HepG2 (cell line): ENCODE measurements at regions not wholly inside any gene's neighbourhood (a gene's known extent, or its start where the extent isn't known, plus 50 kb on each side); places are given as distances from the start of the nearest gene placed in this dataset.

Experiments
- AKAP8 ChIP-seq: sonication (generic); formaldehyde crosslinking; IDR thresholded peaks from 2 replicates; pipeline ENCODE4 v1.5.1; 2020; ENCODE audit warnings: mild to moderate bottlenecking, missing genetic modification reagents
- ATAD3A ChIP-seq: sonication (generic); formaldehyde crosslinking; IDR thresholded peaks from 2 replicates; pipeline ENCODE4 v1.4.0; 2020; ENCODE audit warnings: missing genetic modification reagents
- CBX5 ChIP-seq: sonication (generic); formaldehyde crosslinking; IDR thresholded peaks from 2 replicates; pipeline ENCODE4 v1.4.0; 2020; ENCODE audit warnings: missing genetic modification reagents, borderline replicate concordance
- CEBPG ChIP-seq: IDR thresholded peaks from 2 replicates; pipeline ENCODE4 v1.6.1; 2016
- FIP1L1 ChIP-seq: fragments of 200-400 bp; formaldehyde crosslinking; IDR thresholded peaks from 2 replicates; pipeline ENCODE4 v1.6.1; 2018; ENCODE audit warnings: low read depth, mild to moderate bottlenecking, low read length, moderate library complexity, borderline replicate concordance; ENCODE audit not compliant: insufficient read depth
- FOXA3 ChIP-seq: IDR thresholded peaks from 2 replicates; pipeline ENCODE4 v1.6.1; 2016; ENCODE audit warnings: missing genetic modification reagents, missing compliant biosample characterization
- KMT2B ChIP-seq: IDR thresholded peaks from 2 replicates; pipeline ENCODE4 v1.6.1; 2016; ENCODE audit warnings: missing genetic modification reagents, missing compliant biosample characterization
- LCORL ChIP-seq, 2 experiments: fragments of 450-650 bp in 1 of 2; sonication (generic) in 1 of 2; formaldehyde crosslinking in 1 of 2; IDR thresholded peaks; 2 replicates each; pipeline versions ENCODE4 v1.5.0 to v1.6.1; 2017 to 2020; ENCODE audit warnings: antibody characterized with exemption in 1 of 2, missing genetic modification reagents in 1 of 2
- MXD1 ChIP-seq: sonication (generic); formaldehyde crosslinking; IDR thresholded peaks from 2 replicates; pipeline ENCODE4 v1.4.0; 2020; ENCODE audit warnings: mild to moderate bottlenecking, missing genetic modification reagents
- MYNN ChIP-seq: sonication (generic); formaldehyde crosslinking; IDR thresholded peaks from 2 replicates; pipeline ENCODE4 v1.4.0; 2020; ENCODE audit warnings: mild to moderate bottlenecking, low read depth, missing genetic modification reagents
- NCOA1 ChIP-seq: sonication (generic); formaldehyde crosslinking; IDR thresholded peaks from 2 replicates; pipeline ENCODE4 v1.9.0; 2021; ENCODE audit warnings: missing genetic modification reagents
- PHF21A ChIP-seq: sonication (generic); formaldehyde crosslinking; IDR thresholded peaks from 2 replicates; pipeline ENCODE4 v1.5.0; 2020; ENCODE audit warnings: mild to moderate bottlenecking, missing genetic modification reagents
- POGZ ChIP-seq: sonication (generic); formaldehyde crosslinking; IDR thresholded peaks from 2 replicates; pipeline ENCODE4 v1.4.0; 2020; ENCODE audit warnings: mild to moderate bottlenecking, missing genetic modification reagents
- REXO4 ChIP-seq: sonication (generic); formaldehyde crosslinking; IDR thresholded peaks from 2 replicates; pipeline ENCODE4 v1.8.0; 2022; ENCODE audit warnings: missing genetic modification reagents, mild to moderate bottlenecking, borderline replicate concordance
- SALL2 ChIP-seq: sonication (generic); formaldehyde crosslinking; IDR thresholded peaks from 2 replicates; pipeline ENCODE4 v1.8.1; 2023; ENCODE audit warnings: mild to moderate bottlenecking, missing genetic modification reagents, inconsistent platforms
- TGIF2 ChIP-seq: IDR thresholded peaks from 2 replicates; pipeline ENCODE4 v1.6.1; 2016; ENCODE audit warnings: control low read depth, missing compliant biosample characterization
- THAP8 ChIP-seq: sonication (generic); formaldehyde crosslinking; IDR thresholded peaks from 2 replicates; pipeline ENCODE4 v1.5.1; 2020; ENCODE audit warnings: missing genetic modification reagents, mild to moderate bottlenecking, borderline replicate concordance
- TMF1 ChIP-seq: sonication (generic); formaldehyde crosslinking; IDR thresholded peaks from 2 replicates; pipeline ENCODE4 v1.8.1; 2022; ENCODE audit warnings: low read depth, missing genetic modification reagents
- TOPORS ChIP-seq: sonication (generic); formaldehyde crosslinking; IDR thresholded peaks from 2 replicates; pipeline ENCODE4 v1.8.0; 2023; ENCODE audit warnings: mild to moderate bottlenecking, missing genetic modification reagents
- YEATS2 ChIP-seq: sonication (generic); formaldehyde crosslinking; IDR thresholded peaks from 2 replicates; pipeline ENCODE4 v1.4.0; 2020; ENCODE audit warnings: missing genetic modification reagents, borderline replicate concordance
- YEATS4 ChIP-seq: sonication (generic); formaldehyde crosslinking; IDR thresholded peaks from 2 replicates; pipeline ENCODE4 v1.4.0; 2020; ENCODE audit warnings: missing genetic modification reagents, borderline replicate concordance
- ZFP90 ChIP-seq: sonication (generic); formaldehyde crosslinking; IDR thresholded peaks from 2 replicates; pipeline ENCODE4 v1.8.0; 2022; ENCODE audit warnings: missing genetic modification reagents, mild to moderate bottlenecking, inconsistent platforms, borderline replicate concordance
- ZKSCAN8 ChIP-seq: IDR thresholded peaks from 2 replicates; pipeline ENCODE4 v1.6.1; 2016; ENCODE audit warnings: borderline replicate concordance, missing genetic modification reagents, missing compliant biosample characterization
- ZMAT3 ChIP-seq: sonication (generic); formaldehyde crosslinking; conservative IDR thresholded peaks from 2 replicates; pipeline ENCODE4 v1.7.0; 2021; ENCODE audit warnings: missing genetic modification reagents
- ZNF275 ChIP-seq: sonication (generic); formaldehyde crosslinking; IDR thresholded peaks from 2 replicates; pipeline ENCODE4 v1.8.0; 2022; ENCODE audit warnings: missing genetic modification reagents, mild to moderate bottlenecking, inconsistent platforms, borderline replicate concordance
- ZNF431 ChIP-seq: sonication (generic); formaldehyde crosslinking; IDR thresholded peaks from 2 replicates; pipeline ENCODE4 v1.9.0; 2022; ENCODE audit warnings: missing genetic modification reagents, low read depth, mild to moderate bottlenecking, borderline replicate concordance
- ZNF468 ChIP-seq: sonication (generic); formaldehyde crosslinking; IDR thresholded peaks from 2 replicates; pipeline ENCODE4 v1.8.0; 2022; ENCODE audit warnings: mild to moderate bottlenecking, moderate library complexity, missing genetic modification reagents
- ZNF572 ChIP-seq: sonication (generic); formaldehyde crosslinking; IDR thresholded peaks from 2 replicates; pipeline ENCODE4 v1.5.1; 2020; ENCODE audit warnings: mild to moderate bottlenecking, missing genetic modification reagents
- ZNF589 ChIP-seq: sonication (generic); formaldehyde crosslinking; conservative IDR thresholded peaks from 2 replicates; pipeline ENCODE4 v1.8.0; 2022; ENCODE audit warnings: mild to moderate bottlenecking, moderate library complexity, missing genetic modification reagents
- ZNF720 ChIP-seq: sonication (generic); formaldehyde crosslinking; IDR thresholded peaks from 2 replicates; pipeline ENCODE4 v1.4.0; 2020; ENCODE audit warnings: missing genetic modification reagents

DNA sequence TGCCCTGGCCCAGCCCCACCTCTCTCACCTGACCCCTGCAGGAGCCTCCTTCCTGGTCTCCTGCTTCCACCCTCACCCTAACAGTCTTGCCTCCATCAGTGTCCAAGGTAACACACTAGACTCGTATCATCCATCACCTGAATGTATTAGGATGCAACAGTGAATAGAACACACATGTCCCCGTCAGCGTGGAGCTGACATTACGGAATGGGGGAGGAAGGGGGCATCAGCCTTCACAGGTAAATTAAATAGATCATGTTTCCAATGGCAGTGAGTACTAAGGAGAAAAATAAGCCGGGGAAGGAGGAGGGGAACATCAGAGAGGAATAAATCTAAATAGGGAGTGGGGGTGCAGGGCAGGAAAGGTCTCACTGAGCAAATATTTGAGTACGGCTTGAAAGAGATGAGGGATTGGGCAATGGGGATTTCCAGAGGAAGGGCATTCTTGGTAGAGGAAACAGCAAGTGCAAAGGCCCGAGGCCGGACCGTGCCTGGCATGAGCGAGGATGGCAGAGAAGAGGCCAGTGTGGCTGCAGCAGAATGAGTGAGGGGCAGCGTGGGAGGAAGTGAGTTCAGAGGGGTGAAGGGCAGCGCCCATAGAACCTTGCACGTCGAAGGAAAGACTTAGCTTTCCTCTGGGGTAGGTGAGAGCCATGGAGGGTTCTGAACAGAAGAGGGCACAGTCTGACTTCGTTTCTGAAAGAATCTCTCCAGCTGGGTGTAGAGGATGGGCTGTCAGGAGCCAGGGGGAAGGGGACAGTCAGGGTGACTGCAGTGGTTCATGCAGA lies 110.1 kb upstream of the PTPN1 start (continued):
- TF ChIP-seq MXD1 (CRISPR knock-in tag) (peak; percentile 63; the same call in 1 of the 2 replicates), KMT2B (CRISPR knock-in tag) (no peak; the same call in 1 of the 2 replicates), FIP1L1 (peak; percentile 55; the same call in 1 of the 2 replicates), ZNF572 (peak; percentile 91; the same call in 1 of the 2 replicates), FOXA3 (peak; percentile 100), NCOA1 (peak; percentile 90), ZNF275 (peak; percentile 87; the same call in 1 of the 2 replicates), ZKSCAN8 (peak; percentile 96), ZFP90 (CRISPR knock-in tag) (no peak), PHF21A (CRISPR knock-in tag) (peak; percentile 99), ZMAT3 (0 out of 2 replicates have a peak, but pooled peaks have one; percentile 41), AKAP8 (no peak; the same call in 1 of the 2 replicates), ZNF720 (CRISPR knock-in tag) (no peak), YEATS4 (CRISPR knock-in tag) (no peak), YEATS2 (CRISPR knock-in tag) (peak; percentile 79; the same call in 1 of the 2 replicates), SALL2 (no peak), MYNN (CRISPR knock-in tag) (0 out of 2 replicates have a peak, but pooled peaks have one; percentile 80), ZNF589 (CRISPR knock-in tag) (peak; percentile 94), ZNF431 (CRISPR knock-in tag) (peak; percentile 49; the same call in 1 of the 2 replicates), CEBPG (peak; percentile 99), ATAD3A (CRISPR knock-in tag) (no peak), TMF1 (CRISPR knock-in tag) (no peak), CBX5 (CRISPR knock-in tag) (peak; percentile 88), ZNF468 (CRISPR knock-in tag) (peak; percentile 54; the same call in 1 of the 2 replicates), TOPORS (CRISPR knock-in tag) (peak; percentile 80), TGIF2 (CRISPR knock-in tag) (peak; percentile 92), POGZ (CRISPR knock-in tag) (peak; percentile 79), REXO4 (CRISPR knock-in tag) (no peak), LCORL (IDR thresholded peaks at IDR 0.05) (peak; percentile 74; the same call in 1 of the 2 replicates), LCORL (CRISPR knock-in tag; IDR thresholded peaks at IDR 0.05) (peak; percentile 95), THAP8 (CRISPR knock-in tag) (no peak)
